SK-N-MC (cell line): ENCODE measurements at regions not wholly inside any gene's neighbourhood (a gene's known extent, or its start where the extent isn't known, plus 50 kb on each side); places are given as distances from the start of the nearest gene placed in this dataset.

Experiments
- EZH2 ChIP-seq: fragments of 200-600 bp; sonication (generic); IDR thresholded peaks from one replicate; pipeline ENCODE4 v1.6.1; 2017; ENCODE audit warnings: antibody characterized with exemption
- FOXP2 ChIP-seq: optimal IDR thresholded peaks from 2 replicates; pipeline ENCODE3; 2011; ENCODE audit warnings: mild to moderate bottlenecking, moderate library complexity; ENCODE audit not compliant: insufficient read depth; ENCODE audit errors: extremely low read length, control extremely low read depth
- POLR2AphosphoS5 ChIP-seq: IDR thresholded peaks from 2 replicates; pipeline ENCODE4 v1.6.1; 2012; ENCODE audit warnings: mild to moderate bottlenecking, low read depth, low read length, borderline replicate concordance

DNA sequence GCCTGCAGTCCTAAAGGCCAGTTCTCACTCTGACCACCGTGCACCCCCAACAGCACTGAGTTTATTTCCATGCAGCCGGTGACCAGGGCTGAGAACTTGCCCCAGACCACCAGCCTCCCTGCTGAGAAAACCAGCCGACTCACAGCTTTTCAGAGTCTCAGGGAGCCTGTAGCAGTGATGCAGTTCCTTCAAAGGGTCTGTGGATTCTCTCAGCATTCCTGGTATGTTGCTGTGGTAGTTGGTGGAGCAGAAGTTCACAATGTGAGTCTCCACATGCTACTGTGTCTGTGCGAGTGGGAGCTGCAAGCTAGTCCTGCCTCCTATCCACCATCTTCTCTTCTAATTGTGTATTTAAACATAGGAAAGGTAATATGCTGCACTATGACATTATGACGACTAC lies 254.9 kb upstream of the KLF12 start:
- TF ChIP-seq EZH2 (no peak), POLR2AphosphoS5 (no peak), FOXP2 (no peak)
